ENCODE measurements at regions not wholly inside any gene's neighbourhood (a gene's known extent, or its start where the extent isn't known, plus 50 kb on each side); places are given as distances from the start of the nearest gene placed in this dataset.

GRCh38 chr6:159118924-159119323 is 50.3 kb upstream of the FNDC1 start:
- no peak for DNase-seq (ENCODE audit: low read depth in 2 of 2)

- no peak for DNase-seq (ENCODE audit: low read depth in 2 of 2)
These were observed 51.6 kb upstream of the FNDC1 start for GRCh38 chr6:159117563-159117962.

- no peak for DNase-seq (ENCODE audit: low read depth in 2 of 2)
These were observed 52.2 kb upstream of the FNDC1 start for GRCh38 chr6:159117046-159117445.

GRCh38 chr6:159116343-159116742 is 52.9 kb upstream of the FNDC1 start:
- no peak for DNase-seq (ENCODE audit: low read depth in 2 of 2)

- no peak for DNase-seq (ENCODE audit: low read depth in 2 of 2)
These were observed 54.6 kb upstream of the FNDC1 start for GRCh38 chr6:159114569-159114968.

GRCh38 chr6:159113223-159113622 is 56.0 kb upstream of the FNDC1 start:
- DNase-seq (ENCODE audit: low read depth in 2 of 2) = no peak

- DNase-seq (ENCODE audit: low read depth in 2 of 2) = no peak
These were observed 56.5 kb upstream of the FNDC1 start for GRCh38 chr6:159112714-159113113.

- no peak for DNase-seq (ENCODE audit: low read depth in 2 of 2)
These were observed 58.5 kb upstream of the FNDC1 start for GRCh38 chr6:159110748-159111147.

GRCh38 chr6:159110013-159110412 is 59.2 kb upstream of the FNDC1 start:
- DNase-seq (ENCODE audit: low read depth in 2 of 2) = peak in 1 of 2 donors; percentile 32

GRCh38 chr6:159109391-159109790 is 59.8 kb upstream of the FNDC1 start:
- DNase-seq (ENCODE audit: low read depth in 2 of 2) = no peak

GRCh38 chr6:159108426-159108985 is 60.7 kb upstream of the FNDC1 start:
- no peak for DNase-seq (ENCODE audit: low read depth in 2 of 2)

GRCh38 chr6:159107451-159108260 is 61.5 kb upstream of the FNDC1 start:
- no peak for DNase-seq (ENCODE audit: low read depth in 2 of 2)

- DNase-seq (ENCODE audit: low read depth in 2 of 2) = peak; percentile 85 to 90
These were observed 61.9 kb upstream of the TAGAP start for GRCh38 chr6:159106627-159107241.

GRCh38 chr6:159105716-159106115 is 60.9 kb upstream of the TAGAP start:
- DNase-seq (ENCODE audit: low read depth in 2 of 2) = no peak

- no peak for DNase-seq (ENCODE audit: low read depth in 2 of 2)
These were observed 60.1 kb upstream of the TAGAP start for GRCh38 chr6:159104931-159105330.

- peak; percentile 71 to 73 for DNase-seq (ENCODE audit: low read depth in 2 of 2)
These were observed 59.6 kb upstream of the TAGAP start for GRCh38 chr6:159104163-159104925.

GRCh38 chr6:159103396-159104162 is 58.8 kb upstream of the TAGAP start:
- DNase-seq (ENCODE audit: low read depth in 2 of 2) = no peak

- DNase-seq (ENCODE audit: low read depth in 2 of 2) = no peak
These were observed 57.8 kb upstream of the TAGAP start for GRCh38 chr6:159102373-159103160.

GRCh38 chr6:159101656-159102055 is 56.9 kb upstream of the TAGAP start:
- no peak for DNase-seq (ENCODE audit: low read depth in 2 of 2)

GRCh38 chr6:159100395-159101182 is 55.8 kb upstream of the TAGAP start:
- DNase-seq (ENCODE audit: low read depth in 2 of 2) = no peak

Data from stimulated activated CD4-positive, alpha-beta T cell treated with anti-CD3 and anti-CD28 coated beads, Interleukin-4, amount 100 ng/mL, for 48 hours (primary cell).